Lower leg skin (tissue), 4 donors: ENCODE measurements at regions not wholly inside any gene's neighbourhood (a gene's known extent, or its start where the extent isn't known, plus 50 kb on each side); places are given as distances from the start of the nearest gene placed in this dataset.

ENCODE experiments used
- DNase-seq, 2 donors: peaks; one replicate each; pipeline ENCODE4 v3.0.0-alpha.2; 2019; ENCODE audit warnings: low spot score in 2 of 2
- H3K4me3 ChIP-seq: fragments of 200-600 bp; sonication (generic); 2 replicates; pipeline ENCODE4 v1.5.1; 2017; ENCODE audit warnings: mild to moderate bottlenecking, low read depth; ENCODE audit not compliant: poor library complexity, severe bottlenecking
- CTCF ChIP-seq, 3 donors: fragments of 450-650 bp; IDR thresholded peaks; one replicate each; pipeline ENCODE4 v1.5.1; 2016; ENCODE audit warnings: antibody characterized with exemption in 3 of 3, mild to moderate bottlenecking in 3 of 3, moderate library complexity in 2 of 3
- POLR2A ChIP-seq, 2 donors: fragments of 450-650 bp; IDR thresholded peaks; one replicate each; pipeline ENCODE4 v1.6.1; 2016 to 2017; ENCODE audit warnings: antibody characterized with exemption in 2 of 2, mild to moderate bottlenecking in 1 of 2, moderate library complexity in 1 of 2
- WGBS, 2 donors: methylation state at CpG; one replicate each; pipeline ENCODE4 v1.1.5; 2018; 5-methylcytosine and 5-hydroxymethylcytosine counted together
- intact Hi-C: fragments of 100-400 bp; cut with DNase I; formaldehyde crosslinking; loops from one replicate; pipeline ENCODE4 v1.15.0; 2023; ENCODE audit warnings: low total_unique reads

DNA sequence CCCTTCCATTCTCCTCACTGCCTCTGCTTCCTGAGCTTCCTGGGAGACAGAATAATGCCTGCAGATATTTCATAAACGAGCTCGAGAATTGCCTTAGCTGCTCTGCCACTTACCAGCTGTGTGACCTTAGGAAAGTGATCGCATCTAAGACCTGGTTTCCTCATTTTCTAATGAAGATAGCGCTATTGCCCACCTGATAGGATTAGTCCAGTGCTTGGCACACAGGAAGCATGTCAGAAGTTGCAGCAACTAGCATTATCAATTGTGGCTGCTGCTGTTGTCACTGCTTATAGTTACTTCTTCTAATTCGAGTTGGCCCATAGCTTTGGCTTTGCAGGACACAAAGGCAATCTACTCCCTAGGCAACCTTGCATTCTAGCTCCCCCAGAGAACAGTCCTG lies 305.5 kb upstream of the SGK1 start:
- intact Hi-C loops = no loop called here
- DNase-seq = no peak
- H3K4me3 ChIP-seq = no peak overlapping the region
- TF ChIP-seq CTCF (IDR thresholded peaks at IDR 0.05) = no peak
- no peak for TF ChIP-seq POLR2A (IDR thresholded peaks at IDR 0.05)
- WGBS, 2 donors = 83 to 92% methylated on average over 5 of the region's 5 CpGs

- TF ChIP-seq CTCF (IDR thresholded peaks at IDR 0.05) (no peak), POLR2A (IDR thresholded peaks at IDR 0.05) (no peak)
- DNase-seq = no peak
- intact Hi-C loops = no loop called here
- no peak overlapping the region for H3K4me3 ChIP-seq
- WGBS, 2 donors = 76 to 83% methylated on average over 4 of the region's 4 CpGs
Observed at GRCh38 chr6:134622382-134623173, 304.7 kb upstream of the SGK1 start.

- no peak overlapping the region for H3K4me3 ChIP-seq
- DNase-seq = peak in 1 of 2 donors; percentile 80
- TF ChIP-seq POLR2A (IDR thresholded peaks at IDR 0.05) (no peak), CTCF (IDR thresholded peaks at IDR 0.05) (no peak)
- intact Hi-C loops = no loop called here
Observed at GRCh38 chr6:134621858-134622257, 303.9 kb upstream of the SGK1 start.

- 56 to 71% methylated on average over 4 of the region's 4 CpGs for WGBS, 2 donors
Observed at GRCh38 chr6:134619789-134620188, 301.9 kb upstream of the SGK1 start.

DNA sequence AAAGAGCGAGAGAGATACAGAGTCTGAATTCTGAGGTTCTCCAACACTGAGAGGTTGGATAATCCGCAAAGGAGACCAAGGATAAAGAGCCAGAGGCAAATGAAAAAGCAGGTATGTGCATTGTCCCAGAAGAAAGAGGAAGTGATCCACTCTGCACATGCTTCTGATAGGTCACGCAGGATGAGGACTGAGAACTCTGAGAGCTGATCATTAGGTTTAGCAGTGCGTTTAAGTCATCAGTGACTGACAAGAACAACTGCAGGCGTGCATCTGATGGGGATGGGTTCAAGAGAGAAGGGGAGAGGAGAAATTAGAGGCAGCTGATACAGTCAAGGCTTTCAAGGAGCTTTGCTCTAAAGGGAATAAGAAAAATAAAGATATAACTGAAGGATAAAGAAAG lies 301.2 kb upstream of the SGK1 start:
- intact Hi-C loops = loop anchor here (5.0 kb wide), 1 partner anchor 1412 kb away; no protein-coding TSS in a partner anchor
- no peak for DNase-seq
- H3K4me3 ChIP-seq = no peak overlapping the region
- TF ChIP-seq CTCF (IDR thresholded peaks at IDR 0.05) = no peak
- TF ChIP-seq POLR2A (IDR thresholded peaks at IDR 0.05) = no peak
- 93 to 94% methylated on average over 5 of the region's 5 CpGs for WGBS, 2 donors

More at GRCh38 chr6:134619789-134620188, 301.9 kb upstream of the SGK1 start:
- intact Hi-C loops = loop anchor here (5.0 kb wide), 1 partner anchor 1412 kb away; no protein-coding TSS in a partner anchor
- DNase-seq = no peak
- H3K4me3 ChIP-seq = no peak overlapping the region
- TF ChIP-seq POLR2A (IDR thresholded peaks at IDR 0.05) (no peak), CTCF (IDR thresholded peaks at IDR 0.05) (no peak)
